ENCODE measurements at regions not wholly inside any gene's neighbourhood (a gene's known extent, or its start where the extent isn't known, plus 50 kb on each side); places are given as distances from the start of the nearest gene placed in this dataset.

DNA sequence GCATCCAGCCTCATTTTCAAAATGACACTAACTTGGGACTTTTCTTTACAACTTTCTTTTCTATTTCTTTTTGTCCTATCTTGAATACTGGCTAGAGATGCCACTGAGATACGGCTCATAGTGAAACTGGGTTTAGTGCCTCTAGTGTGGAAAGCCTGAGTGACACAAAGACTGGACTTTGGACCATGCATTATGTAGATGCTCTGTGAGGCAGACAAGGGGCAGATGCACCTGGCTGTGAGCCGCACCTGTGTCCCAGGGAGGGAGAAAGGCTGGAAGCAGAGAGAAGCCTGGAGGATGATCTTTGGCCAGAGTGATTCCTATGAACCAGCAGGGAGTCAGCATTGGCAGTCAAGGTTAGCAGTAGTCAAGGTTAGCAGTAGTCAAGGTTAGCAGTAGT lies 852.3 kb upstream of the TMEM132C start:
- no peak for TF ChIP-seq FOXJ3 (CRISPR knock-in tag; IDR thresholded peaks at IDR 0.05; ENCODE audit: borderline replicate concordance)
- TF ChIP-seq, protein P1, sequence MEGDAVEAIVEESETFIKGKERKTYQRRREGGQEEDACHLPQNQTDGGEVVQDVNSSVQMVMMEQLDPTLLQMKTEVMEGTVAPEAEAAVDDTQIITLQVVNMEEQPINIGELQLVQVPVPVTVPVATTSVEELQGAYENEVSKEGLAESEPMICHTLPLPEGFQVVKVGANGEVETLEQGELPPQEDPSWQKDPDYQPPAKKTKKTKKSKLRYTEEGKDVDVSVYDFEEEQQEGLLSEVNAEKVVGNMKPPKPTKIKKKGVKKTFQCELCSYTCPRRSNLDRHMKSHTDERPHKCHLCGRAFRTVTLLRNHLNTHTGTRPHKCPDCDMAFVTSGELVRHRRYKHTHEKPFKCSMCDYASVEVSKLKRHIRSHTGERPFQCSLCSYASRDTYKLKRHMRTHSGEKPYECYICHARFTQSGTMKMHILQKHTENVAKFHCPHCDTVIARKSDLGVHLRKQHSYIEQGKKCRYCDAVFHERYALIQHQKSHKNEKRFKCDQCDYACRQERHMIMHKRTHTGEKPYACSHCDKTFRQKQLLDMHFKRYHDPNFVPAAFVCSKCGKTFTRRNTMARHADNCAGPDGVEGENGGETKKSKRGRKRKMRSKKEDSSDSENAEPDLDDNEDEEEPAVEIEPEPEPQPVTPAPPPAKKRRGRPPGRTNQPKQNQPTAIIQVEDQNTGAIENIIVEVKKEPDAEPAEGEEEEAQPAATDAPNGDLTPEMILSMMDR (IDR thresholded peaks at IDR 0.05): no peak
- TF ChIP-seq ZNF512 (CRISPR knock-in tag; IDR thresholded peaks at IDR 0.05; ENCODE audit: borderline replicate concordance): no peak
- TF ChIP-seq, protein P2, sequence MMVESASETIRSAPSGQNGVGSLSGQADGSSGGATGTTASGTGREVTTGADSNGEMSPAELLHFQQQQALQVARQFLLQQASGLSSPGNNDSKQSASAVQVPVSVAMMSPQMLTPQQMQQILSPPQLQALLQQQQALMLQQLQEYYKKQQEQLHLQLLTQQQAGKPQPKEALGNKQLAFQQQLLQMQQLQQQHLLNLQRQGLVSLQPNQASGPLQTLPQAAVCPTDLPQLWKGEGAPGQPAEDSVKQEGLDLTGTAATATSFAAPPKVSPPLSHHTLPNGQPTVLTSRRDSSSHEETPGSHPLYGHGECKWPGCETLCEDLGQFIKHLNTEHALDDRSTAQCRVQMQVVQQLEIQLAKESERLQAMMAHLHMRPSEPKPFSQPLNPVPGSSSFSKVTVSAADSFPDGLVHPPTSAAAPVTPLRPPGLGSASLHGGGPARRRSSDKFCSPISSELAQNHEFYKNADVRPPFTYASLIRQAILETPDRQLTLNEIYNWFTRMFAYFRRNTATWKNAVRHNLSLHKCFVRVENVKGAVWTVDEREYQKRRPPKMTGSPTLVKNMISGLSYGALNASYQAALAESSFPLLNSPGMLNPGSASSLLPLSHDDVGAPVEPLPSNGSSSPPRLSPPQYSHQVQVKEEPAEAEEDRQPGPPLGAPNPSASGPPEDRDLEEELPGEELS (CRISPR knock-in tag; IDR thresholded peaks at IDR 0.05): no peak
- TF ChIP-seq, protein P3, sequence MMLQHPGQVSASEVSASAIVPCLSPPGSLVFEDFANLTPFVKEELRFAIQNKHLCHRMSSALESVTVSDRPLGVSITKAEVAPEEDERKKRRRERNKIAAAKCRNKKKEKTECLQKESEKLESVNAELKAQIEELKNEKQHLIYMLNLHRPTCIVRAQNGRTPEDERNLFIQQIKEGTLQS (CRISPR knock-in tag; conservative IDR thresholded peaks at IDR 0.05): no peak
- no peak for TF ChIP-seq NR2C2 (CRISPR knock-in tag; IDR thresholded peaks at IDR 0.05)
- TF ChIP-seq ZNF219 (CRISPR knock-in tag; IDR thresholded peaks at IDR 0.05; ENCODE audit: borderline replicate concordance): no peak
